Gastroesophageal sphincter (tissue), 3 donors: ENCODE measurements at regions not wholly inside any gene's neighbourhood (a gene's known extent, or its start where the extent isn't known, plus 50 kb on each side); places are given as distances from the start of the nearest gene placed in this dataset.

Experiments used
- POLR2A ChIP-seq, 2 donors: fragments of 450-650 bp; IDR thresholded peaks; one replicate each; pipeline ENCODE4 v1.6.1; 2017; ENCODE audit warnings: antibody characterized with exemption in 2 of 2, mild to moderate bottlenecking in 2 of 2, moderate library complexity in 1 of 2
- POLR2AphosphoS5 ChIP-seq: sonication (generic); formaldehyde crosslinking; IDR thresholded peaks from one replicate; pipeline ENCODE4 v1.6.1; 2017; ENCODE audit warnings: antibody characterized with exemption
- TF ChIP-seq, protein P1 (sequence below), 4 experiments: fragments of 200-600 bp in 2 of 4; fragments of 450-650 bp in 2 of 4; sonication (generic) in 1 of 4; IDR thresholded peaks; one replicate each; pipeline ENCODE4 v1.5.1; 2017 to 2019; ENCODE audit warnings: antibody characterized with exemption in 4 of 4, mild to moderate bottlenecking in 2 of 4, moderate library complexity in 2 of 4

DNA sequence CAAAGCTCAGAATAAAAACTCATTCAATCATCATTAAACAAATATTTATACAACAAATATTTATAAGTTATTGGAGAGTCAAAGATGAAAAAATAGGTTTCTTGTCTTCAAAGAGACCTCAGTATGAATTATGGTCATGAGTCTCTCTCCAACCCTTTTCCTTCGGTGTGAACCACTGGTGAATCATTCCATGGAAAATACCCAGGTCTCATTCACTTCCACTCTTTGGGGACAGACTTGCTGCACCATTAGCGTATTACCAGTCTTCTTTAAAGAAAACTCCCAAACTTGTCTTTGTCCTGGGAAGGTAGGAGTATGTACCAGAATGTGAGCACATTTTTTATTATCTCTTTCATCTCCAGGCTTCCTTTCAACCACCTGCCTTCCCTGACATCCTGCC, 257.4 kb upstream of the RBMS1 start:
- TF ChIP-seq, protein P1, sequence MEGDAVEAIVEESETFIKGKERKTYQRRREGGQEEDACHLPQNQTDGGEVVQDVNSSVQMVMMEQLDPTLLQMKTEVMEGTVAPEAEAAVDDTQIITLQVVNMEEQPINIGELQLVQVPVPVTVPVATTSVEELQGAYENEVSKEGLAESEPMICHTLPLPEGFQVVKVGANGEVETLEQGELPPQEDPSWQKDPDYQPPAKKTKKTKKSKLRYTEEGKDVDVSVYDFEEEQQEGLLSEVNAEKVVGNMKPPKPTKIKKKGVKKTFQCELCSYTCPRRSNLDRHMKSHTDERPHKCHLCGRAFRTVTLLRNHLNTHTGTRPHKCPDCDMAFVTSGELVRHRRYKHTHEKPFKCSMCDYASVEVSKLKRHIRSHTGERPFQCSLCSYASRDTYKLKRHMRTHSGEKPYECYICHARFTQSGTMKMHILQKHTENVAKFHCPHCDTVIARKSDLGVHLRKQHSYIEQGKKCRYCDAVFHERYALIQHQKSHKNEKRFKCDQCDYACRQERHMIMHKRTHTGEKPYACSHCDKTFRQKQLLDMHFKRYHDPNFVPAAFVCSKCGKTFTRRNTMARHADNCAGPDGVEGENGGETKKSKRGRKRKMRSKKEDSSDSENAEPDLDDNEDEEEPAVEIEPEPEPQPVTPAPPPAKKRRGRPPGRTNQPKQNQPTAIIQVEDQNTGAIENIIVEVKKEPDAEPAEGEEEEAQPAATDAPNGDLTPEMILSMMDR (IDR thresholded peaks at IDR 0.05), result no peak
- TF ChIP-seq POLR2A (IDR thresholded peaks at IDR 0.05) (no peak), POLR2AphosphoS5 (no peak)
